ENCODE measurements at regions not wholly inside any gene's neighbourhood (a gene's known extent, or its start where the extent isn't known, plus 50 kb on each side); places are given as distances from the start of the nearest gene placed in this dataset.

DNA sequence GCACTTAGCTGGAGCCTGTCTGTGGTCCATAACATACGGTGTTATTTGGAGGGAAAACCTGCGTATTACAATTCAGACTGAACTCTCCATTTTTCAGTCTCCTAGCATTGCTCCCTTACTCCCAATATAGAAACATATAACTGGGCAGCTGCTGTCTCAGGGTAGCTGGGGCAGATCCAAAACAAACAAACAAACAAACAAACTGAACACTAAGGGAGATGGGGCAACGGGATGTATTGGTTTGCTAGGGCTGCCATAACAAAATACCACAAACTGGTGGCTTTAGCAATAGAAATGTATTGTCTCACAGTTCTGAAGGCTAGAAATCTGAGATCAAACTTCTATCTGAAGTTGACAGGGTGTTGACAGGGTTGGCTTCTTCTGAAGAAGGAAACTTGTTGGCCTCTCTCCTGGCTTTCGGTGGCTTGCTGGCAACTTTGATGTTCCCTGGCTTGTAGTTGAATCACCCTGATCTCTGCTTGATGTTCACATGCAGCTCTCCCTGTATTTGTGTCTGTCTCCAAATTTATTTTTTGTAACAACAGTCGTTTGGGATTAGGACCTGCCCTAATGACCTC lies 329.3 kb upstream of the ZNF804A start:
- TF ChIP-seq POLR2AphosphoS5 (IDR thresholded peaks at IDR 0.05; ENCODE audit: insufficient read depth, low read depth, low read length) = no peak
- TF ChIP-seq, protein P1, sequence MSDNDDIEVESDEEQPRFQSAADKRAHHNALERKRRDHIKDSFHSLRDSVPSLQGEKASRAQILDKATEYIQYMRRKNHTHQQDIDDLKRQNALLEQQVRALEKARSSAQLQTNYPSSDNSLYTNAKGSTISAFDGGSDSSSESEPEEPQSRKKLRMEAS (IDR thresholded peaks at IDR 0.05; ENCODE audit: insufficient read depth, insufficient read length) = no peak

Data from endothelial cell of umbilical vein (primary cell).